HG02943 (cell line): ENCODE measurements at regions not wholly inside any gene's neighbourhood (a gene's known extent, or its start where the extent isn't known, plus 50 kb on each side); places are given as distances from the start of the nearest gene placed in this dataset.
"Not testable (repeated sequence)": the region's sequence is repeated elsewhere in the genome, so short reads cannot be mapped to it uniquely, and the experiment has no call there.

ENCODE experiments used
- ATAC-seq: cut with Tn5 transposase; IDR thresholded peaks from one replicate; pipeline ENCODE4 v1.9.1; 2021; ENCODE audit warnings: mild to moderate bottlenecking, low read depth, moderate library complexity; ENCODE audit not compliant: unreplicated experiment

- ATAC-seq, result not testable (repeated sequence)
Observed at GRCh38 chr4:111076299-111076698, 453.4 kb upstream of the PITX2 start.

- no peak for ATAC-seq
Observed at GRCh38 chr4:111108153-111108552, 485.3 kb upstream of the PITX2 start.

GRCh38 chr4:111113591-111113990 lies 490.7 kb upstream of the PITX2 start:
- no peak for ATAC-seq

- no peak for ATAC-seq
Observed at GRCh38 chr4:111115881-111116280, 493.0 kb upstream of the PITX2 start.

GRCh38 chr4:111120191-111120590 lies 497.3 kb upstream of the PITX2 start:
- no peak for ATAC-seq

- ATAC-seq, result no peak
Observed at GRCh38 chr4:111126340-111126739, 503.5 kb upstream of the PITX2 start.

GRCh38 chr4:111127841-111128240 lies 505.0 kb upstream of the PITX2 start:
- ATAC-seq, result no peak

GRCh38 chr4:111128327-111128726 lies 505.4 kb upstream of the PITX2 start:
- no peak for ATAC-seq

GRCh38 chr4:111136438-111136837 lies 513.6 kb upstream of the PITX2 start:
- ATAC-seq, result no peak

GRCh38 chr4:111136967-111137366 lies 514.1 kb upstream of the PITX2 start:
- ATAC-seq, result no peak

- ATAC-seq, result no peak
Observed at GRCh38 chr4:111143510-111143909, 520.6 kb upstream of the PITX2 start.

GRCh38 chr4:111154934-111155333 lies 532.1 kb upstream of the PITX2 start:
- ATAC-seq, result no peak

GRCh38 chr4:111164556-111164955 lies 541.7 kb upstream of the PITX2 start:
- ATAC-seq, result not testable (repeated sequence)

GRCh38 chr4:111174331-111174730 lies 551.5 kb upstream of the PITX2 start:
- no peak for ATAC-seq

GRCh38 chr4:111178231-111178630 lies 555.4 kb upstream of the PITX2 start:
- no peak for ATAC-seq

GRCh38 chr4:111187108-111187507 lies 564.2 kb upstream of the PITX2 start:
- no peak for ATAC-seq

GRCh38 chr4:111198446-111198845 lies 575.6 kb upstream of the PITX2 start:
- no peak for ATAC-seq

- ATAC-seq, result no peak
Observed at GRCh38 chr4:111204797-111205196, 581.9 kb upstream of the PITX2 start.

GRCh38 chr4:111208970-111209369 lies 586.1 kb upstream of the PITX2 start:
- no peak for ATAC-seq

- ATAC-seq, result no peak
Observed at GRCh38 chr4:111209706-111210105, 586.8 kb upstream of the PITX2 start.

GRCh38 chr4:111210595-111210994 lies 587.7 kb upstream of the PITX2 start:
- ATAC-seq, result no peak

- ATAC-seq, result no peak
Observed at GRCh38 chr4:111213531-111213930, 590.7 kb upstream of the PITX2 start.

GRCh38 chr4:111214371-111214770 lies 591.5 kb upstream of the PITX2 start:
- no peak for ATAC-seq
